GM23338 (cell line): ENCODE measurements at regions not wholly inside any gene's neighbourhood (a gene's known extent, or its start where the extent isn't known, plus 50 kb on each side); places are given as distances from the start of the nearest gene placed in this dataset.

Experiments
- CREB1 ChIP-seq: fragments of 250-450 bp; sonication (Bioruptor Pico); IDR thresholded peaks from 2 replicates; pipeline ENCODE4 v1.5.0; 2020; ENCODE audit warnings: low read depth, mild to moderate bottlenecking, moderate library complexity
- EZH2 ChIP-seq: fragments of 200-600 bp; sonication (generic); IDR thresholded peaks from one replicate; pipeline ENCODE4 v1.8.0; 2017; ENCODE audit warnings: antibody characterized with exemption, mild to moderate bottlenecking, low read depth; ENCODE audit not compliant: unreplicated experiment
- EZH2phosphoT487 ChIP-seq: fragments of 200-600 bp; sonication (generic); IDR thresholded peaks from one replicate; pipeline ENCODE4 v1.8.1; 2018; ENCODE audit warnings: antibody characterized with exemption; ENCODE audit not compliant: unreplicated experiment
- JUNB ChIP-seq: IDR thresholded peaks from one replicate; pipeline ENCODE4 v1.6.1; 2016; ENCODE audit warnings: antibody characterized with exemption; ENCODE audit not compliant: unreplicated experiment
- POLR2AphosphoS5 ChIP-seq: IDR thresholded peaks from 2 replicates; pipeline ENCODE4 v1.6.1; 2016; ENCODE audit warnings: antibody characterized with exemption, low read depth
- REST ChIP-seq: IDR thresholded peaks from one replicate; pipeline ENCODE4 v1.6.1; 2018; ENCODE audit warnings: antibody characterized with exemption; ENCODE audit not compliant: unreplicated experiment
- STAT1 ChIP-seq: IDR thresholded peaks from one replicate; pipeline ENCODE4 v1.6.1; 2016; ENCODE audit warnings: antibody characterized with exemption; ENCODE audit not compliant: unreplicated experiment
- ZNF114 ChIP-seq: fragments of 250-450 bp; sonication (Bioruptor Pico); IDR thresholded peaks from 2 replicates; pipeline ENCODE4 v1.5.0; 2020; ENCODE audit warnings: mild to moderate bottlenecking, moderate library complexity
- ZNF331 ChIP-seq: fragments of 250-450 bp; sonication (Bioruptor Pico); IDR thresholded peaks from 2 replicates; pipeline ENCODE4 v1.5.0; 2020; ENCODE audit warnings: low read depth, mild to moderate bottlenecking, moderate library complexity
- ZNF462 ChIP-seq: fragments of 250-450 bp; sonication (Bioruptor Pico); IDR thresholded peaks from 2 replicates; pipeline ENCODE4 v1.5.0; 2020; ENCODE audit warnings: mild to moderate bottlenecking, moderate library complexity

- TF ChIP-seq ZNF462 (CRISPR knock-in tag) (no peak), EZH2phosphoT487 (no peak), CREB1 (CRISPR knock-in tag) (no peak), STAT1 (no peak), EZH2 (no peak), ZNF114 (CRISPR knock-in tag) (no peak), ZNF331 (no peak), POLR2AphosphoS5 (no peak), JUNB (no peak), REST (no peak)
Measured at GRCh38 chr2:16106619-16107018, 166.3 kb downstream of the MYCN start (continued).
